GM21528 (cell line): ENCODE measurements at regions not wholly inside any gene's neighbourhood (a gene's known extent, or its start where the extent isn't known, plus 50 kb on each side); places are given as distances from the start of the nearest gene placed in this dataset.
"Not testable (repeated sequence)": the region's sequence is repeated elsewhere in the genome, so short reads cannot be mapped to it uniquely, and the experiment has no call there.

Experiments
- ATAC-seq: cut with Tn5 transposase; IDR thresholded peaks from one replicate; pipeline ENCODE4 v1.9.1; 2021; ENCODE audit warnings: mild to moderate bottlenecking, moderate library complexity; ENCODE audit not compliant: unreplicated experiment, low FRiP score

GRCh38 chr10:131556061-131556896 lies 244.8 kb upstream of the TCERG1L start:
- no peak for ATAC-seq

- ATAC-seq: no peak
Measured at GRCh38 chr10:131556897-131557495, 245.5 kb upstream of the TCERG1L start.

- ATAC-seq: not testable (repeated sequence)
Measured at GRCh38 chr10:131557956-131558355, 246.4 kb upstream of the TCERG1L start.

- no peak for ATAC-seq
Measured at GRCh38 chr10:131559450-131559911, 248.0 kb upstream of the TCERG1L start.

GRCh38 chr10:131560166-131560565 lies 248.6 kb upstream of the TCERG1L start:
- ATAC-seq: no peak

GRCh38 chr10:131560706-131561355 lies 249.3 kb upstream of the TCERG1L start:
- ATAC-seq: no peak

- ATAC-seq: no peak
Measured at GRCh38 chr10:131561897-131562296, 250.4 kb upstream of the TCERG1L start.

GRCh38 chr10:131563411-131563810 lies 251.9 kb upstream of the TCERG1L start:
- ATAC-seq: no peak

- no peak for ATAC-seq
Measured at GRCh38 chr10:131567279-131568162, 256.0 kb upstream of the TCERG1L start.

GRCh38 chr10:131568866-131569265 lies 257.3 kb upstream of the TCERG1L start:
- no peak for ATAC-seq

GRCh38 chr10:131569851-131570715 lies 258.6 kb upstream of the TCERG1L start:
- no peak for ATAC-seq

GRCh38 chr10:131570716-131571307 lies 259.3 kb upstream of the TCERG1L start:
- ATAC-seq: no peak

GRCh38 chr10:131571346-131571745 lies 259.8 kb upstream of the TCERG1L start:
- ATAC-seq: no peak

- no peak for ATAC-seq
Measured at GRCh38 chr10:131571865-131572264, 260.3 kb upstream of the TCERG1L start.

GRCh38 chr10:131573256-131573655 lies 261.7 kb upstream of the TCERG1L start:
- ATAC-seq: no peak

- ATAC-seq: no peak
Measured at GRCh38 chr10:131573707-131574106, 262.2 kb upstream of the TCERG1L start.

- ATAC-seq: no peak
Measured at GRCh38 chr10:131574363-131574706, 262.8 kb upstream of the TCERG1L start.

- ATAC-seq: no peak
Measured at GRCh38 chr10:131574707-131575430, 263.3 kb upstream of the TCERG1L start.

- no peak for ATAC-seq
Measured at GRCh38 chr10:131575877-131576276, 264.4 kb upstream of the TCERG1L start.
